HG03439 (cell line): ENCODE measurements at regions not wholly inside any gene's neighbourhood (a gene's known extent, or its start where the extent isn't known, plus 50 kb on each side); places are given as distances from the start of the nearest gene placed in this dataset.

Experiments used
- ATAC-seq: cut with Tn5 transposase; IDR thresholded peaks from one replicate; pipeline ENCODE4 v1.9.1; 2021; ENCODE audit warnings: mild to moderate bottlenecking, moderate library complexity; ENCODE audit not compliant: unreplicated experiment

- ATAC-seq, result no peak
Measured at GRCh38 chrX:68930542-68931317, 101.9 kb downstream of the EFNB1 start.

GRCh38 chrX:68929332-68930150, 100.7 kb downstream of the EFNB1 start:
- no peak for ATAC-seq

GRCh38 chrX:68928401-68928800, 99.6 kb downstream of the EFNB1 start:
- no peak for ATAC-seq

GRCh38 chrX:68927178-68927577, 98.4 kb downstream of the EFNB1 start:
- ATAC-seq, result no peak

- no peak for ATAC-seq
Measured at GRCh38 chrX:68923147-68923546, 94.3 kb downstream of the EFNB1 start.

- ATAC-seq, result no peak
Measured at GRCh38 chrX:68922013-68922412, 93.2 kb downstream of the EFNB1 start.

GRCh38 chrX:68920561-68920960, 91.7 kb downstream of the EFNB1 start:
- no peak for ATAC-seq

- no peak for ATAC-seq
Measured at GRCh38 chrX:68919707-68920106, 90.9 kb downstream of the EFNB1 start.

- ATAC-seq, result no peak
Measured at GRCh38 chrX:68918202-68918601, 89.4 kb downstream of the EFNB1 start.

GRCh38 chrX:68917799-68918198, 89.0 kb downstream of the EFNB1 start:
- ATAC-seq, result no peak

GRCh38 chrX:68916891-68917290, 88.1 kb downstream of the EFNB1 start:
- no peak for ATAC-seq

- ATAC-seq, result no peak
Measured at GRCh38 chrX:68915778-68916177, 87.0 kb downstream of the EFNB1 start.

- no peak for ATAC-seq
Measured at GRCh38 chrX:68914479-68914946, 85.7 kb downstream of the EFNB1 start.

- no peak for ATAC-seq
Measured at GRCh38 chrX:68913249-68913547, 84.4 kb downstream of the EFNB1 start.

- ATAC-seq, result no peak
Measured at GRCh38 chrX:68912113-68912512, 83.3 kb downstream of the EFNB1 start.

- no peak for ATAC-seq
Measured at GRCh38 chrX:68910731-68911428, 82.1 kb downstream of the EFNB1 start.

GRCh38 chrX:68909945-68910344, 81.1 kb downstream of the EFNB1 start:
- no peak for ATAC-seq

- no peak for ATAC-seq
Measured at GRCh38 chrX:68908071-68908470, 79.2 kb downstream of the EFNB1 start.

GRCh38 chrX:68902706-68903504, 74.1 kb downstream of the EFNB1 start:
- ATAC-seq, result no peak

- ATAC-seq, result no peak
Measured at GRCh38 chrX:68901519-68901918, 72.7 kb downstream of the EFNB1 start.

- no peak for ATAC-seq
Measured at GRCh38 chrX:68898598-68898997, 69.8 kb downstream of the EFNB1 start.
